ENCODE measurements at regions not wholly inside any gene's neighbourhood (a gene's known extent, or its start where the extent isn't known, plus 50 kb on each side); places are given as distances from the start of the nearest gene placed in this dataset.
A peak's percentile ranks its signal among the peaks of the same experiment; 100 is the strongest.

DNA sequence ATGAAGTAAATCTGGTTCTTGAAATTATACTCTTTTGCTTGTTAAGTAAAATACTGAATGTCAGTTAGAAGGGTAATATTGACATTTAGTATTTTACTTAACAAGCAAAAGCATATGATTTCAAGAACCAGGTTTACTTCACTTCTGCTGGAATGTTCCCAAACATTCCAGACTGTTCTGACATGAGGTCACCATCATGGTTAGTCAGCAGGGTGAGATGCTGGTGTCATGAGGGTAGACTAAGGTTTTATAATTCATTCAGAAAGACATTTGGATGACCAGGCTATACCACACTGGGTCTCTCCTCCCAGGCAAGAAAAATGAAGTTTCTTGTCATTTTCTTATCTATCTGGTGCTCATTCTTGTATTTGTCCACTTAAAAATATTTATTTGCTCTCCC lies 414.4 kb upstream of the MMS22L start:
- no peak for DNase-seq (ENCODE audit: insufficient read length, low spot score)
- FAIRE-seq = peak; percentile 67
- TF ChIP-seq, protein P1, sequence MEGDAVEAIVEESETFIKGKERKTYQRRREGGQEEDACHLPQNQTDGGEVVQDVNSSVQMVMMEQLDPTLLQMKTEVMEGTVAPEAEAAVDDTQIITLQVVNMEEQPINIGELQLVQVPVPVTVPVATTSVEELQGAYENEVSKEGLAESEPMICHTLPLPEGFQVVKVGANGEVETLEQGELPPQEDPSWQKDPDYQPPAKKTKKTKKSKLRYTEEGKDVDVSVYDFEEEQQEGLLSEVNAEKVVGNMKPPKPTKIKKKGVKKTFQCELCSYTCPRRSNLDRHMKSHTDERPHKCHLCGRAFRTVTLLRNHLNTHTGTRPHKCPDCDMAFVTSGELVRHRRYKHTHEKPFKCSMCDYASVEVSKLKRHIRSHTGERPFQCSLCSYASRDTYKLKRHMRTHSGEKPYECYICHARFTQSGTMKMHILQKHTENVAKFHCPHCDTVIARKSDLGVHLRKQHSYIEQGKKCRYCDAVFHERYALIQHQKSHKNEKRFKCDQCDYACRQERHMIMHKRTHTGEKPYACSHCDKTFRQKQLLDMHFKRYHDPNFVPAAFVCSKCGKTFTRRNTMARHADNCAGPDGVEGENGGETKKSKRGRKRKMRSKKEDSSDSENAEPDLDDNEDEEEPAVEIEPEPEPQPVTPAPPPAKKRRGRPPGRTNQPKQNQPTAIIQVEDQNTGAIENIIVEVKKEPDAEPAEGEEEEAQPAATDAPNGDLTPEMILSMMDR (IDR thresholded peaks at IDR 0.05; ENCODE audit: insufficient read depth, missing control alignments) = no peak

DNA sequence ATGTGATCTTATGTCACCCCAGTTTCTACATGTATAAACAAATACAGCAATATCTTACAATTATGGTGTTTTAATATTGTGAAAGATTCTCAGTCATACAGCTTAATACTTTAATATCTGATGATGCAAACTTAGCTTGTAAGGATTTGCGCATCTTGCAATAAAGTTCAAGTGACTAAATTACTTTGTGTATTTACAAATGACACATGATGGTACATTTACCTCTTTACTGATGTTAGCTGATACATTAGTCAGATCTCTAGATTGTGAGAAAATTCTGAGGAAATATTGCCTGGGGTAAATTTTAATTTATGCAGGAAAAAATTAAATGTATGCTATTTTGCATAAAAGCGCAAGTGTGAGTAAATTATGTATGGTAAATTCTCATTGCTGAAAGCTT lies 418.8 kb upstream of the MMS22L start:
- FAIRE-seq (no peak), DNase-seq (ENCODE audit: insufficient read length, low spot score) (no peak)
- TF ChIP-seq, protein P1 (IDR thresholded peaks at IDR 0.05; ENCODE audit: insufficient read depth, missing control alignments) = no peak

DNA sequence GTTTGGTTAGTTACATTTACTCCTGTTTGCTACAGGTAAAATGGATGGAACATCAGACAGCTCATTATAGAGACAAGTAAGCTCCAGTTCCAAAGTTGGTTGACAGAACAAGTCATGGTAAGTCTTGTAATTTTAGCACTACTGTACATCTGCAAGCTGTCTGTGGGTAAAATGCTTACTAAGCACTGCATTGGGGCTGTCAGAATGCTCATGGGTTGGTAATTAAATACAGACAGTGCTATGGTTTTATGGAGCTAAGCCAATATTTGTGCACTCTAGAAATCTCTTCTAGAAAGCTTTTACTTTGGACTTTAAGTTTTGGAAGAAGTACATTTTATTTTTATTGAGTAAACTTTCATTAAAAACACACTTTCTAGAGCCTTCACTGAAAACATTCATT lies 419.2 kb upstream of the MMS22L start:
- FAIRE-seq = no peak
- no peak for DNase-seq (ENCODE audit: insufficient read length, low spot score)
- TF ChIP-seq, protein P1 (IDR thresholded peaks at IDR 0.05; ENCODE audit: insufficient read depth, missing control alignments) = no peak

DNA sequence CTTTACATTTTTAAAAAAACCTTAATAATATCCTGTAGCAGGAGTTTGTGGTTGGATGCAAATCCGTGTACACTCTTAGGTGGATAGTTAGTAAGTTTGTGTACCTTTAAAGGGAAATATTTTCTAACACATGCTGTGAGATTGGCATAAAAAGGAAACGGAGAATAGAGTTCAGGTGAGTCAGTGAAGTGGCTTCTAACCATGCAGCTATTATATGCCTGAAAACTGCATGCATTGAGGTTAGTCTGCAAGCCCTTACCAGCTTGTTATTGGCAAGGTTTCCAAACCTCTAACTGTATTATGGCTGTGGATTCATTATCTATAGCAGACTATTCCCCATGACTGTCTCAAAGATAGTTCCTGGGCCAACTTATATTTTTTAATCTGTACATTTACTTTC lies 420.6 kb upstream of the MMS22L start:
- TF ChIP-seq, protein P1 (IDR thresholded peaks at IDR 0.05; ENCODE audit: insufficient read depth, missing control alignments) = no peak
- no peak for DNase-seq (ENCODE audit: insufficient read length, low spot score)
- FAIRE-seq = no peak

DNA sequence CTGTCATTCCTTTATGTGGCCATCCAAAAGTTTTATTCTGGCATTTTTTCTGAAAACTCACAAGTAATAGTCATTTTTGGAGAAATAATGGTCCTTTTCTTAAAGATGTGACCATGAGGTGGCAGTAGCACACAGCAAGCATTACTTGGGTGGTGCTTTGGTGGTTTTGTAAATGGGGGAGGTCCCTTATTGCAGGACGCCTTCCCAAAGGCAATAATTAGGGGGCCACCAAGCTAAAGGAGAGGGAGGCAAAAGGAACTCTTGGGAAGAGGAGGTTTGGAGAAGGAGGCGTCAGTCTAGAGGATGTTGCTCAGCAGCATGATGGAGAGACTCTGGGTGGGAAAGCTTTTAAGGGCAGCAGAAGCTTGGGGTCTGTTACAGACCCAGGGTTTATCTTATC lies 422.6 kb upstream of the MMS22L start:
- DNase-seq (ENCODE audit: insufficient read length, low spot score) (no peak), FAIRE-seq (peak; percentile 41)
- TF ChIP-seq, protein P1 (IDR thresholded peaks at IDR 0.05; ENCODE audit: insufficient read depth, missing control alignments) = peak; percentile 37

DNA sequence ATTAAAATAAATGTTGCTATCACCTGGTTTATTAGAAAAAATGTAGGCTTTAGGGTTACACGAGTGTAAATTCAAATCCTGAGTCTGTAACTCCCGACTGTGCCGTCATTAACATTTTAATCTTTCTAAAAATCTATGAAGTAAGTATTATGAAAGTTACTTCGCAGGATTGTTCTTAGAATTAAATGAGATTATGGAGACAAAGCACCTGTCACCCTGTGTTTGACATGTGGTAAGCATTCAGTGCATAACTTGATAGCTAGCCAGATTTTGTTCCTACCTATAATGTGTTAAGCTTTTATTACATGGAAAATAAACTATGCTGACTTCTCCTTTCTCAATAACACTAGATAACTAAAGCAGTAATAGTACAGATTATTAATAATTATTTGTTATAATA lies 429.7 kb upstream of the MMS22L start:
- TF ChIP-seq, protein P1 (IDR thresholded peaks at IDR 0.05; ENCODE audit: insufficient read depth, missing control alignments) = no peak
- FAIRE-seq (no peak), DNase-seq (ENCODE audit: insufficient read length, low spot score) (no peak)

DNA sequence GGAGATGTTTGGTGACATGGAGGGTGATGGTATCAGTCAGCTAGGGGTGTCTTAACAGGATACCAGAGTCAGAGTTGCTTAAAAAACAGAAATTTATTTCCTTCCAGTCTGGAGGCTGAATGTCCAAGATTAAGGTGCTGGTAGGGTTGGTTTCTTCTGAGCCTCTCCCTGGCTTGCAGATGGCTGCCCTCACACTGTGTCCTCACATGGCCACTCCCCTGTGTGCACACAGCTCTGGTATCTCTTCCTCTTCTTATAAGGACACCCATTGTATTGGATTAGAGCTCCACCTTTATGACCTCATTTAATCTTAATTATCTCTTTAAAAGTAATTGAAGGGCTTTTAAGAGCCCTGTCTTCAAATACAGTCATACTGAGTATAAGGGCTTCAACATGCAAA lies 431.8 kb upstream of the MMS22L start:
- TF ChIP-seq, protein P1 (IDR thresholded peaks at IDR 0.05; ENCODE audit: insufficient read depth, missing control alignments) = no peak

More for the DNA sequence above, 431.8 kb upstream of the MMS22L start:
- DNase-seq (ENCODE audit: insufficient read length, low spot score) = no peak
- no peak for FAIRE-seq
